ENCODE measurements at regions not wholly inside any gene's neighbourhood (a gene's known extent, or its start where the extent isn't known, plus 50 kb on each side); places are given as distances from the start of the nearest gene placed in this dataset.
"Not testable (repeated sequence)": the region's sequence is repeated elsewhere in the genome, so short reads cannot be mapped to it uniquely, and the experiment has no call there.

GRCh38 chr17:51427323-51427811 lies 167.0 kb downstream of the UTP18 start:
- H3K27me3 Mint-ChIP-seq: no peaks in the 10 kb centered on the region
- H3K27ac Mint-ChIP-seq: no peak overlapping the region
- DNase-seq (ENCODE audit: low spot score, unreplicated experiment): no peak
- H3K4me3 Mint-ChIP-seq (ENCODE audit: low read depth): no peak overlapping the region
- no peak for TF ChIP-seq CTCF (IDR thresholded peaks at IDR 0.05; ENCODE audit: unreplicated experiment)
- no peaks in the 10 kb centered on the region for H3K36me3 Mint-ChIP-seq (ENCODE audit: insufficient read depth)
- H3K4me1 Mint-ChIP-seq (ENCODE audit: low read depth): no peaks in the 10 kb centered on the region
- peaks cover 6% of the 10 kb centered on the region for H3K9me3 Mint-ChIP-seq (ENCODE audit: low read depth)

- no peaks in the 10 kb centered on the region for H3K36me3 Mint-ChIP-seq (ENCODE audit: insufficient read depth)
- H3K4me1 Mint-ChIP-seq (ENCODE audit: low read depth): no peaks in the 10 kb centered on the region
- DNase-seq (ENCODE audit: low spot score, unreplicated experiment): no peak
- H3K27ac Mint-ChIP-seq: no peak overlapping the region
- no peaks in the 10 kb centered on the region for H3K27me3 Mint-ChIP-seq
- peaks cover 6% of the 10 kb centered on the region for H3K9me3 Mint-ChIP-seq (ENCODE audit: low read depth)
- H3K4me3 Mint-ChIP-seq (ENCODE audit: low read depth): no peak overlapping the region
- no peak for TF ChIP-seq CTCF (IDR thresholded peaks at IDR 0.05; ENCODE audit: unreplicated experiment)
Measured at GRCh38 chr17:51427856-51428255, 167.5 kb downstream of the UTP18 start.

GRCh38 chr17:51428668-51429495 lies 168.5 kb downstream of the UTP18 start:
- Mint-ChIP-seq H3K27me3 (no peaks in the 10 kb centered on the region), H3K27ac (no peak overlapping the region)

GRCh38 chr17:51429938-51430337 lies 169.6 kb downstream of the UTP18 start:
- H3K4me1 Mint-ChIP-seq (ENCODE audit: low read depth); H3K27me3 Mint-ChIP-seq: not testable (repeated sequence)

More at GRCh38 chr17:51428668-51429495, 168.5 kb downstream of the UTP18 start:
- no peak for DNase-seq (ENCODE audit: low spot score, unreplicated experiment)
- Mint-ChIP-seq H3K4me3 (ENCODE audit: low read depth) (no peak overlapping the region), H3K4me1 (ENCODE audit: low read depth) (no peaks in the 10 kb centered on the region), H3K9me3 (ENCODE audit: low read depth) (peaks cover 6% of the 10 kb centered on the region), H3K36me3 (ENCODE audit: insufficient read depth) (no peaks in the 10 kb centered on the region)
- no peak for TF ChIP-seq CTCF (IDR thresholded peaks at IDR 0.05; ENCODE audit: unreplicated experiment)

GRCh38 chr17:51430591-51430990 lies 170.2 kb downstream of the UTP18 start:
- Mint-ChIP-seq H3K36me3 (ENCODE audit: insufficient read depth) (no peaks in the 10 kb centered on the region), H3K27me3 (no peaks in the 10 kb centered on the region), H3K9me3 (ENCODE audit: low read depth) (peaks cover 6% of the 10 kb centered on the region), H3K27ac (no peak overlapping the region), H3K4me3 (ENCODE audit: low read depth) (no peak overlapping the region), H3K4me1 (ENCODE audit: low read depth) (peaks cover 8% of the 10 kb centered on the region)
- TF ChIP-seq CTCF (IDR thresholded peaks at IDR 0.05; ENCODE audit: unreplicated experiment): no peak
- DNase-seq (ENCODE audit: low spot score, unreplicated experiment): no peak

More at GRCh38 chr17:51429938-51430337, 169.6 kb downstream of the UTP18 start:
- not testable (repeated sequence) for H3K4me3 Mint-ChIP-seq (ENCODE audit: low read depth); H3K36me3 Mint-ChIP-seq (ENCODE audit: insufficient read depth); H3K9me3 Mint-ChIP-seq (ENCODE audit: low read depth); DNase-seq (ENCODE audit: low spot score, unreplicated experiment); H3K27ac Mint-ChIP-seq
